Stomach (tissue), 4 donors: ENCODE measurements at regions not wholly inside any gene's neighbourhood (a gene's known extent, or its start where the extent isn't known, plus 50 kb on each side); places are given as distances from the start of the nearest gene placed in this dataset.

Source experiments
- EP300 ChIP-seq: sonication (generic); formaldehyde crosslinking; IDR thresholded peaks from one replicate; pipeline ENCODE4 v1.6.1; 2017; ENCODE audit warnings: antibody characterized with exemption
- POLR2A ChIP-seq, 4 donors: fragments of 450-650 bp; IDR thresholded peaks; one replicate each; pipeline ENCODE4 v1.6.1; 2016; ENCODE audit warnings: antibody characterized with exemption in 4 of 4, control low read depth in 2 of 4, mild to moderate bottlenecking in 1 of 4, moderate library complexity in 1 of 4
- POLR2AphosphoS5 ChIP-seq, 3 donors: sonication (generic); formaldehyde crosslinking; IDR thresholded peaks; one replicate each; pipeline ENCODE4 v1.6.1; 2016; ENCODE audit warnings: antibody characterized with exemption in 3 of 3
- TF ChIP-seq, protein P1 (sequence below), 7 experiments: fragments of 450-650 bp in 4 of 7; fragments of 200-600 bp in 3 of 7; sonication (generic) in 3 of 7; IDR thresholded peaks; one replicate each; pipeline ENCODE4 v1.5.1; 2016 to 2019; ENCODE audit warnings: antibody characterized with exemption in 7 of 7, control low read depth in 2 of 7, mild to moderate bottlenecking in 1 of 7

- TF ChIP-seq, protein P1, sequence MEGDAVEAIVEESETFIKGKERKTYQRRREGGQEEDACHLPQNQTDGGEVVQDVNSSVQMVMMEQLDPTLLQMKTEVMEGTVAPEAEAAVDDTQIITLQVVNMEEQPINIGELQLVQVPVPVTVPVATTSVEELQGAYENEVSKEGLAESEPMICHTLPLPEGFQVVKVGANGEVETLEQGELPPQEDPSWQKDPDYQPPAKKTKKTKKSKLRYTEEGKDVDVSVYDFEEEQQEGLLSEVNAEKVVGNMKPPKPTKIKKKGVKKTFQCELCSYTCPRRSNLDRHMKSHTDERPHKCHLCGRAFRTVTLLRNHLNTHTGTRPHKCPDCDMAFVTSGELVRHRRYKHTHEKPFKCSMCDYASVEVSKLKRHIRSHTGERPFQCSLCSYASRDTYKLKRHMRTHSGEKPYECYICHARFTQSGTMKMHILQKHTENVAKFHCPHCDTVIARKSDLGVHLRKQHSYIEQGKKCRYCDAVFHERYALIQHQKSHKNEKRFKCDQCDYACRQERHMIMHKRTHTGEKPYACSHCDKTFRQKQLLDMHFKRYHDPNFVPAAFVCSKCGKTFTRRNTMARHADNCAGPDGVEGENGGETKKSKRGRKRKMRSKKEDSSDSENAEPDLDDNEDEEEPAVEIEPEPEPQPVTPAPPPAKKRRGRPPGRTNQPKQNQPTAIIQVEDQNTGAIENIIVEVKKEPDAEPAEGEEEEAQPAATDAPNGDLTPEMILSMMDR (IDR thresholded peaks at IDR 0.05) = no peak
- TF ChIP-seq POLR2A (IDR thresholded peaks at IDR 0.05) (no peak), POLR2AphosphoS5 (IDR thresholded peaks at IDR 0.05) (no peak), EP300 (no peak)
These were observed 94.7 kb upstream of the KRR1 start for GRCh38 chr12:75606151-75606550.
